CD4-positive, alpha-beta T cell treated with Interleukin-15 for 1 hour (primary cell): ENCODE measurements at regions not wholly inside any gene's neighbourhood (a gene's known extent, or its start where the extent isn't known, plus 50 kb on each side); places are given as distances from the start of the nearest gene placed in this dataset.

ENCODE experiments used
- DNase-seq: peaks from one replicate; pipeline ENCODE4 v3.0.0-alpha.2; 2020

DNA sequence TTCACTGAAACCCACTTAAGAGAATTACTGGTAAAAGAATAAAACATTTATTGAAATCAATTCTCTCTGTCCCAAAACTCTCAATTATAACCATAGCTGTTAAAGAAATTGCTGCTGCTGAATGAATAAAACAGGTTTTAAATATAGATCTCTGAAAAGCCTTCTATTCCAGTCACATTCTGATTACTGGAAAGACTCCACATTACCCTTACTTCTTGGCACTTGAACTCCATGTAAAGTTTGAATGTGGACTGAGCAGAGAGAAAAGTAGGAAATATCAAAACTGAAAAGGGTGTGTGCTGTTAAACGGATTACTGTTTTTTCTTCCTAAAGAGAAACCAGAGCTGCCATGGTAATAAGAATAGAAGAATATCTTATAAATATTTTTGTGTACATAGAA is 655.3 kb upstream of the SETBP1 start:
- no peak for DNase-seq

- DNase-seq = no peak
Measured at GRCh38 chr18:44028109-44028508, 652.6 kb upstream of the SETBP1 start.

DNA sequence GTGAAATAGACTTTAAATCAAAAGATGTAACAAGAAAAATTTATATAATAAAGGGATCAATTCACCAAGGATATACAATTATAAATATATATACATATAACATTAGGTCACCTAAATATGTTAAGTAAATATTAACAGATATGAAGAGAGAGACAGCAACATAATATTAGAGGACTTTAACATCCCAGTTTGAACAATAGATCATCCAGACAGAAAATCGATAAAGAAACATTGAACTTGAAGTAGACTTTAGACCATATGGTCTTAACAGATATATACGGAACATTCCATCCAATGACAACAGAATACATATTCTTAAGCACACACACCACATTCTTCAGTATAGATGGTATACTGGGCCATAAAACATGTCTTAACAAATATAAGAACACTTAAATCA is 649.6 kb upstream of the SETBP1 start:
- DNase-seq = no peak

- no peak for DNase-seq
Measured at GRCh38 chr18:44033144-44033701, 647.5 kb upstream of the SETBP1 start.

GRCh38 chr18:44035554-44035953 is 645.1 kb upstream of the SETBP1 start:
- DNase-seq = no peak

GRCh38 chr18:44036501-44036900 is 644.2 kb upstream of the SETBP1 start:
- DNase-seq = no peak

DNA sequence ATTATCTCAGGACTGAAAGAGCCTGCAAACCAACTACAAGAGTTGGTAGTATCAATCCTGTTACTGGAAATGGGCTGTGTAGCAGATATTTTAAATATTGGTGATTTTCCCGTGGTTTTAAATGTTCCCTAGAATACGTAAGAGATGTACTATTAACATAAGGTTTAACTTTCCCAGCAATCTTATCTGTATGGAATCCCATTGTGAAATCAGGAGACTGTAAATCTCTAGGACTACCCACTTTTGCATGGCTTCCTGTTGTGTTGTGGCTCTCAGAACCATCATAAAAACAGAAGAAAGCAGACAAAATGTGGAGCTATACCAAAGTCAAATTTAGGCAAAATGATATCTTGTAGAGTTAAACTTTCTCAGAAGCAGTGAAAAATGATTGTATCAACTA is 641.5 kb upstream of the SETBP1 start:
- no peak for DNase-seq

DNA sequence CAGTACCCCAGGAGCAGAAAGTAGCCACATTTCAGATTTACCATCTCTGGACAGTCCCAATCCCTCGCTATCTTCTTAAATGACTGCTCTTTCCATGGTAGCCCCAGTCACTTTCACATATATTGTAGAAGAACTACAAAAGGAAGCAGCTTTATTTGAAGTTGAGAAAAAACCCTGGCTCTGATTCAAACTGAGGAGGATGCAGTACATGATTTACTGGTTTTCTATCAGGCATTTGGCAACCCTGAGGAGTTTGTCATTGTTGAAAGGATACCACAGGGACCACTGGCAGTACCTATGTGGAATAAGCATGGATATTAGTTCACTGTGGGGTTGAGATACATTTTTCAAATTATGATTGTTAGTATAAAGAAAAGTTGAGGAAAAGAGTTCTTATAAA is 640.9 kb upstream of the SETBP1 start:
- DNase-seq = no peak

GRCh38 chr18:44041553-44041952 is 639.1 kb upstream of the SETBP1 start:
- no peak for DNase-seq

DNA sequence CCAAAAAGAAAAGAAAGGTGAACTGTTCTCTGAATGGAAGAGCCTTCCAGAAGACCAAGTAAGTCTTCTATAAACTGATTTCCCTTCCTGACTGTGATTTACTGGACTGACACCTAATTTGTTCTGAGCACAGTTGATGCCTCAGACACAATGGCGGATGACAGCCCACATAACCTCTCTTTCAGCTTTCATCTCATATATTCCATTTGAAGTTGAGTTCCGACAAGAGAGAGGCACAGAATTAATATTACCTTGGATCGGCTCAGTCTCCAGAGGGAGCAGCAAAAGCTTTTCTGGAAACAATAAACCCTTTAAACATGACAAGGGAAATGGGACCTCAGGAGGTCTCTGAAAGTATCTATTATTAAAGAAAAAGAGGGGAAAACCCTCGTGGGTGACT is 638.7 kb upstream of the SETBP1 start:
- no peak for DNase-seq

DNA sequence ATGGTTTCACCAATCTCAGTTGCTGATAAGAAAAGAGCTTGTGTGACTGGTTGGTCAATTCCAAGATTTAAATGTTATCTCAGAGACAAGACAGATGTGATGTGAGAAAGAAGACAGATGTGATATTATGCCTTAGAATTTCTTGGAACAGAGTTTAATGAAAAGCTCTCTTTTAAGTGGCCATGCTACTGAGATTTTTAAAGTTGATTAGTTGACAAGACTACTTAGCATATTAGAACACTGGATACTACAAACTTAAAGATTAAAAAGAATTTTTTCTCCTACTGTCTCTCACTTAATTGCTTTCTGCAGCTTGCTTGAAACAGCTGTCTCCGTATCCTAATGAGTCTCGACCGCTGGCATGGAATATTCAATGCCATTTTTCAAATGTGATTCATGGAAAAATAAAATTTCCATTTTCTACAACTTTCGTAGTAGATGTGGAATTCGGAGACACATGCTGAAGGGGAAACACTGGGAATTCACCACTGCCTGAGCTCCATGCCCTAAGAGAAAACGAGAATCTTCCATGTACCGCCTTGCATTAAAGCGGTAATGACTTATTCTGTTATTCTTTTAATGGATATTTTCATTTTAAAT is 634.2 kb upstream of the SETBP1 start:
- no peak for DNase-seq

DNA sequence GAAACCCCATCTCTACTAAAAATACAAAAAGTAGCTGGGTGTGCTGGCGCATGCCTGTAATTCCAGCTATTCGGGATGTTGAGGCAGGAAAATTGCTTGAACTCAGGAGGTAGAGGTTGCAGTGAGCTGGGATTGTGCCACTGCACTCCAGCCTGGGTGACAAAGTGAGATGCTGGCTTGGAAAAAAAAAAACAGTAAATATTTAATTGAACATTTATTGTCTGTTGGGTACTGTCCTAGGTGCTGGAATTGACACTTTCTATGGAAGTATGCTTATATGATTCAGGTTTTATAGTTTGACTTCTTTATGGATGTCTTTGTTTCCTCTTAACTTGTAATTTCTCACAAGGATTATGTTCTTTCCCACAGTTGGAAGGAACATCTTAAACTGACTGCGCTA is 633.1 kb upstream of the SETBP1 start:
- DNase-seq = no peak

- no peak for DNase-seq
Measured at GRCh38 chr18:44048435-44048834, 632.3 kb upstream of the SETBP1 start.

- no peak for DNase-seq
Measured at GRCh38 chr18:44048846-44049245, 631.8 kb upstream of the SETBP1 start.

GRCh38 chr18:44051026-44051425 is 629.7 kb upstream of the SETBP1 start:
- DNase-seq = no peak

GRCh38 chr18:44054514-44054913 is 626.2 kb upstream of the SETBP1 start:
- no peak for DNase-seq

GRCh38 chr18:44060197-44060596 is 620.5 kb upstream of the SETBP1 start:
- DNase-seq = no peak

DNA sequence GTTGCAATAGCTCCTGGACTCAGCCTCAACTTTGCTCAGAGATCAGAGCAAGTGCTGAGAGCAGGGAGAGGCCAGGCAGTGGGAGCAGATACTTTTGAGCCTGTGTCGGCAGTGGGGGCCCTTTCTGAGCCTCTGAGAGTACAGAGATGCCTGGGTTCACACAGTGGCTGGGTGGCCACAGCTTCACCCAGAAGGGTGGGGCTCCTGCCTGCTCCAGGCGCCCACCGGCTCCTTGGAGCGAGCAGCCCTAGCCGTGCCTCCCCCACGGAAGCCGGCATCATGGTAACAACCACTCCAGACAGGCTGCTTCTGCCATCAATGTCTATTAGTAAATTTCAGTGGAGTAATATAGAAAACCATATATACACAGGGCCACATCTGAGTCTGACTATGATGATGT is 619.2 kb upstream of the SETBP1 start:
- no peak for DNase-seq

DNA sequence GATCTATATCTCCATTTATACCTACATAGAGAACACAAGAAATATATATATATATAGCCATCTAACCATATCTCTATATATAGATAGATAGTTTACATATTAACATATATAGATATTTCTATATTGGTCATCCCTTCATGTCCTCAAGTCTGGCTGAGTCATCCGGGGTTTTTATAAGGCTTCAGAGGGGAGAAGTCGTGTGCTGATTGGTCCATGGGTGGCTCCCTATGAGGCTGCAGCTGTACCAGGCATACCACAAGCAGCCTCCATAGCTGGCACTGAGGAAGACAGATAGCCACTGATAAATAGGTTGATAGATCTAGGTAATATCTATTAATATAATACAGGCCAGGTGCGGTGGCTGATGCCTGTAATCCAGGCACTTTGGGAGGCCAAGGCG is 618.3 kb upstream of the SETBP1 start:
- DNase-seq = no peak

GRCh38 chr18:44065206-44065605 is 615.5 kb upstream of the SETBP1 start:
- no peak for DNase-seq

DNA sequence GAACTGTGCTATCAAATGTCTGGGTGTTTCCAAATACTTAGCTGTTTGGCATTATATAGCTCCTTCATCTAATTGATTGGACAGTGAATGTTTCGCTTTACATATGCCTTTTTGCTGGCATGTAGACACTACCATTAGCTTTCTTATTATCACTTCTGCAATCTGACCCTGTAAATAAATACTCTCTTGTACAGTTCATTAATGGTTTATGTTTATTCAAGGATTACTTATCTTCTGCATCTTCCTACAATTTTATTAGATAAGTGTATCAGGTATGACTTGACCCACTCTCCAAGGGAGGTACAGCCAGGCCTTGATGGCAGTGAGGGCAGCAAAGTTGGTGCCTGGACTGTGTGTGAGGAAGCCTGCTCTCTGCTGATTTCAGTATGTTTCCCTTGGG is 614.1 kb upstream of the SETBP1 start:
- DNase-seq = no peak

DNA sequence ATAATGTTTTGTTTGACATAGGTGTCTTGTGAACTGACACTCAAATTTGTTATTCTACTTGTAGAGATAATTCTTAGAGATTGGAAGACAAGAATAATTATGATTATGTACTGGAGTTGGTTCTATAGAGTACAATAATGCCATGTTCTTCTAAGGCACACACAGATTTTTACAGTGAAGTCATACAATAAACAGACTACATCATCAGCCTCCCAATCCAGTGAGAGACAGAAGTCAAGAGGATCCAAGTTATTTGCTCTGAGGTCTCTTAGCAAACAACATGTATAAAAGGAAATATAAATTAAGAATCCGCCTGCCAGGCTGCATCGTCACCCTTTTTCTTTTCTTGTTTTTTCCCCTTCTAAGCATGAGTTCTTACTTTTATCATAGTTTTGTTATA is 613.5 kb upstream of the SETBP1 start:
- DNase-seq = no peak

GRCh38 chr18:44075038-44075437 is 605.6 kb upstream of the SETBP1 start:
- no peak for DNase-seq

- no peak for DNase-seq
Measured at GRCh38 chr18:44079606-44080005, 601.1 kb upstream of the SETBP1 start.

- DNase-seq = no peak
Measured at GRCh38 chr18:44080054-44080453, 600.6 kb upstream of the SETBP1 start.

DNA sequence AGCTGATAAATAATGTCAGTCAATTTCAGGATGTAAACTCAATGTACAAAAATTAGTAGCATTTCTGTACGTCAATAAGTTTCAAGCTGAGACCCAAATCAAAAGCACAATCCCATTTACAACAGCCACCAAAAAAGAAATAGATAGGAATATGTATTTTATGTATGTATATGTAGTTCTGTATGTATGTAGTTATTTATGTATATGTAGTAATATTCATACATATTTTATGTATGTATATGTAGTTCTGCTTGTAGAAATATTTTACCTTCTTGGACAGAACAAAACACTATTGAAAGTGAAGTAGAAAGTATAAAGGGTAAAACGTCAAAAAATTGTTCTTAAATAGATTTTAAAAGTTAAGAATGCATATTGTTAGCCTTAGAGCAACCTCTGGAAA is 591.0 kb upstream of the SETBP1 start:
- no peak for DNase-seq
